ENCODE measurements at regions not wholly inside any gene's neighbourhood (a gene's known extent, or its start where the extent isn't known, plus 50 kb on each side); places are given as distances from the start of the nearest gene placed in this dataset.
"Not testable (repeated sequence)": the region's sequence is repeated elsewhere in the genome, so short reads cannot be mapped to it uniquely, and the experiment has no call there.

DNA sequence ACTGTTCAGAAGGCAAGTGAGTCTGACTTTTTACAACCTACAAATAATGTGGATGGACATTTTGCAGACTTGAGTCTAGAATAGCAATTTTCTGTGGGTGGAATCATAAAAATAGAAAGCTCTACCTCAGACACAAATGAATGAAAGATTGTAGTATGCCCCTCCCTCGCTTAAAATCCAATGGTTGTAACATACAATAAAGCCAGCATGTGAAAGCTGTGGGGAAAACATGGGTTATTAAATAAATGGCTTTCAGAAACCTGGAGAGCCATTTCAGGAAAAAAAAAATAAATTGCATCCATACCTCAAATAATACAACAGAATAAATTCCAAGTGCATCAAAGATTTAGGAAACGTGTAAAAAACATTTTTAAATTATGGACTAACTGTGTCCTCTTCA, 123.1 kb upstream of the MON1B start:
- Mint-ChIP-seq H3K9me3 (peaks cover 2% of the 10 kb centered on the region), H3K4me3 (no peak overlapping the region), H3K27ac (no peak overlapping the region), H3K4me1 (no peaks in the 10 kb centered on the region), H3K27me3 (peaks cover 3% of the 10 kb centered on the region), H3K36me3 (no peaks in the 10 kb centered on the region)
- POLR2A ChIA-PET: no interaction called here
- ATAC-seq (ENCODE audit: low read depth) (no peak), DNase-seq (no peak)

DNA sequence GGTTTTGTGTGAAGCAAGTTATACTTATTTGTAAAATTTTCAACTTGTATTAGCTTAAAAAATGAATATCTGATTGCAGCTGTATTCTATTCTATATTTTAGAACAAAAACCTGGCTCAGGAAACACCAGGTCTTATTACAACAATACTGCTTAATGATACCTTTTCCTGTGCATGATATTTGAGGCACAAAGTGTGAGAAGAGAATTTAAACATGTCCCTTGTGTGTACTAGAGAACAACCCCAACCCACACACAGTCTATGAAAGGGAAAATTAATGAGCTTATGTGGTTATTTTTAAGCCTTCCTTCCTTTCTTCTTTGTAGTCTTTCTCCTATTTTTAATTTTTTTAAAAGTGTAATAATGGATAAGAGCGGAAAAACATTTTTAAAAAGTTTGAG, 122.6 kb upstream of the MON1B start:
- Mint-ChIP-seq H3K27me3 (peaks cover 3% of the 10 kb centered on the region), H3K9me3 (peaks cover 2% of the 10 kb centered on the region), H3K4me1 (no peaks in the 10 kb centered on the region), H3K4me3 (no peak overlapping the region), H3K36me3 (no peaks in the 10 kb centered on the region), H3K27ac (no peak overlapping the region)
- ATAC-seq (ENCODE audit: low read depth) (no peak), DNase-seq (no peak)
- POLR2A ChIA-PET: no interaction called here

DNA sequence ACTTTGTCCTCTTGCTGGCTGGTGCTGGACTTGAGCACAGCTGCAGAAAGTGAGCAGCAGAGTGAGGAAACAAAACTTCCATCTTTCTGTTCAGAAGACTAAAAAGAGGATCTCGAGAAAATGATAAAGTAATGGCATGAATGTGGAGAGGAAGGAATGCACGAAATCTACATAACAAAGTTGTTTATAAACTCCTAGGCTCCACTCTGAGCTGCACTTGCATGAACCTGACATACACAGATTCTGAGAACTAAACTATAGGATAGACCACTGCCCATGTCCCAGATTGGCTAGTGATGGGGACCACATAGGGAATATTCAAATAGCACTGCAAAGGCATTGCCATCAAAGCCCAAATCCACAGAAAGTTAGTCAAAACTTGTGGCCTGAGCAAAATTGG, 121.1 kb upstream of the MON1B start:
- POLR2A ChIA-PET: no interaction called here
- Mint-ChIP-seq H3K9me3 (peaks cover 2% of the 10 kb centered on the region), H3K36me3 (no peaks in the 10 kb centered on the region), H3K27me3 (peaks cover 3% of the 10 kb centered on the region), H3K27ac (no peak overlapping the region), H3K4me3 (no peak overlapping the region), H3K4me1 (no peaks in the 10 kb centered on the region)
- DNase-seq (no peak), ATAC-seq (ENCODE audit: low read depth) (no peak)

DNA sequence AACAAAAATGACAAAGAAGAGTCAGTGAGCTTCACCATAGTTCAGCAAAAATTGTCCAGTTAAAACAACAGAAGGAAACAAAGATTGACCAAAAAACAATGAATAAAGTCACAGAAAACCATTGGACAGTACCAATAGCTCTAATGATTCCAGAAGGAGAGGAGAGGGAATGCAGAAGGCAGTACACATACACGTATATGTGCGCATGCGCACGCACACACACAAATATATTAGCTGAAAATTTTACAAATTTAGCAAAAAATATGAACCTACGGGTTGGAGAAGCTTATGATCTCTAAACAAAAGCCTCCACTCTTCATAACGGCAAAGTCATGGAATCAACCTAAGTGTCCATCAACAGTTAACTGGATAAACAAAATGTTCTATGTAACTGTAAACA, 120.3 kb upstream of the MON1B start:
- Mint-ChIP-seq H3K4me3 (no peak overlapping the region), H3K36me3 (no peaks in the 10 kb centered on the region)
- POLR2A ChIA-PET: no interaction called here

DNA sequence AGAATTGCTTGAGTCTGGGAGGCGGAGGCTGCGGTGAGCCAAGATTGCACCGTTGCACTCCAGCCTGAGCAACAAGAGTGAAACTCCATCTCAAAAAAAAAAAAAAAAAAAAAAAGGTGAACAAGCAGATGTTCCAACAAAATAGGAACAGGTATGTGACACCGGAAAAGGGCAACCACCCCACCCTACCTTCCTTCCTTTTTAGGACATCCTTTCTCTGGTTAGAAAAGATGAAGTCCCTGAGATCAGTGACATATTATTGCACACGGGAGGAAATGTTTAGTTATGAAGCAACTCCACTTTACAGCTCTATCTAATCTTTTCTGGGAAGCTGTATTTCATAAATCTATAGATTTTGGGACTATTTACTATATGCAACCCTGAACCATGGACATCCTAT, 114.2 kb upstream of the MON1B start:
- Mint-ChIP-seq H3K9me3 (peaks cover under 1% of the 10 kb centered on the region), H3K36me3 (no peaks in the 10 kb centered on the region), H3K4me1 (no peaks in the 10 kb centered on the region), H3K4me3 (no peak overlapping the region), H3K27ac (no peak overlapping the region), H3K27me3 (no peaks in the 10 kb centered on the region)
- POLR2A ChIA-PET: no interaction called here
- ATAC-seq (ENCODE audit: low read depth) (no peak), DNase-seq (no peak)

More for the DNA sequence above, 120.3 kb upstream of the MON1B start:
- H3K27ac Mint-ChIP-seq: no peak overlapping the region
- DNase-seq (no peak), ATAC-seq (ENCODE audit: low read depth) (no peak)
- peaks cover 2% of the 10 kb centered on the region for H3K9me3 Mint-ChIP-seq
- no peaks in the 10 kb centered on the region for H3K4me1 Mint-ChIP-seq
- H3K27me3 Mint-ChIP-seq: peaks cover 3% of the 10 kb centered on the region

DNA sequence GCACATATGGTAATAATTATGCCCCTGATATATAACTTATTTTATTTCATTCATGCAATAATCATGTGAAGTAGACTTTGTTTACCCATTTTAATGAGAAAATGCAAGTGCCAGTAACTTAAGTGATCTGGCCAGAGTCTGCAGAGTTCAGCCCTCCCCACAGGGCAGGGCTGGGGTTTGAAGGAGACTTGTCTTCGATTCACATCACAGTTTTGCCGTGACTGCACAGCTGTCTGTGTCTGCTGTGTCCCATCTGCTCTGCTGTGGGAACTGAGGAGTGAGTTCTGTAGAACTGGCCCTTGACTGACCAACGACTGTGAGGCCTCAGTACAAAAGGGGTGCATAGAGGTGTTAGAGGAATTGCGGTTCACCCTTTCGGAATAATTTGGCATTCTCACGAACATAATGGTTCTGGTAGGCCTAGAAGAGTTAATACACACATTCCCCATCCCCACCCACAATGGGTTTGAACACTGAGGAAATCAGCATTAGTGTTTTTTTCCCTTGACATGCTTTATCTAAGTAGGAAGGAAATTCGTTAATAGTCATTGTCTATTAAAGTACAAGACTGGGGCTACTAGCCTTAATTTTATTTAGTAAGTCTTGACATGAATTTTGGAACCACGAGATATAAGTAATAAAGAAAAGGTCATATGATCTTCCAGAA, 113.6 kb upstream of the MON1B start:
- DNase-seq (no peak), ATAC-seq (ENCODE audit: low read depth) (no peak)
- Mint-ChIP-seq H3K27ac (no peak overlapping the region), H3K4me1 (no peaks in the 10 kb centered on the region), H3K9me3 (no peaks in the 10 kb centered on the region), H3K36me3 (no peaks in the 10 kb centered on the region), H3K27me3 (no peaks in the 10 kb centered on the region), H3K4me3 (no peak overlapping the region)
- POLR2A ChIA-PET: no interaction called here

DNA sequence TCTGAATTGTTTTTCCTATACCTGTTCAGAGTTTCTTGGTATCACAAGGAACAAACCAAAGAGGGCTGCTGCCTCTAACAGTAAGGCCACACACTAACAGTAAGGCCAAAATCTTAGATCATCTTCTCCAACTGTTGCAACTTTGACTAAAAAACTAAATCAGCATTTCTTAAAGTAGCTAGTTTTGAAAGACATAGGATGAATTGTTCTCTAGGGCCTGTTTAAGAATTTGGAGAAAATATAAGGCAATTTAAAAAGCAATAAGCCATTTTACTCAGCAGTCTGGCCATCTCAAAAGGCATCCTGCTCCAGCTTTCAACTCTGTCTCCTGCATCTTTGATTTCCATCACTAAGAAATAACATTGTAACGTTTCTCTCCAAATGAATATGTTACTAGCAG, 105.0 kb upstream of the MON1B start:
- POLR2A ChIA-PET: no interaction called here
- Mint-ChIP-seq H3K9me3 (peaks cover 3% of the 10 kb centered on the region), H3K27me3 (peaks cover 3% of the 10 kb centered on the region), H3K4me1 (no peaks in the 10 kb centered on the region), H3K36me3 (no peaks in the 10 kb centered on the region), H3K4me3 (no peak overlapping the region), H3K27ac (no peak overlapping the region)
- DNase-seq (no peak), ATAC-seq (ENCODE audit: low read depth) (no peak)

DNA sequence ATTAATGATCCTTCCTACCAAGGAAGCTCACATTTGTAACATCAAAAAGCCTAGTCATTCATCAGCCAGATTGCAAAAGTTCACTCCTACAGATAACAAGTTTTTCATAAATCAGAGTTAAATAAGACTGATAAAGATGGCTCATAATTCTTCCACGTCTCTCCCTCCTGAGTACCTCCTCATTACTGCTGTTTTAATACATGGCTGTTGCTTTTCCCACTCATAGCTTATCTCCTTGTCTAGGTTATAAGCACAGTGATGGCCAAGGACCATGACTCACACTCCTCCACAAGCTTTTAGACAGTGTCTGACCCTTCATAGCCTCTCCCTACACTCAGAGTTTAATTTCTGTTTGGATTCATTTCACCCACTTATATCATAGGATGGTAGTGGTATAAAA, 100.9 kb upstream of the MON1B start:
- POLR2A ChIA-PET: no interaction called here
- peaks cover 3% of the 10 kb centered on the region for H3K27me3 Mint-ChIP-seq
- DNase-seq (no peak), ATAC-seq (ENCODE audit: low read depth) (no peak)
- H3K4me1 Mint-ChIP-seq: no peaks in the 10 kb centered on the region
- no peak overlapping the region for H3K27ac Mint-ChIP-seq
- H3K4me3 Mint-ChIP-seq: no peak overlapping the region
- H3K9me3 Mint-ChIP-seq: peaks cover 3% of the 10 kb centered on the region
- H3K36me3 Mint-ChIP-seq: no peaks in the 10 kb centered on the region

DNA sequence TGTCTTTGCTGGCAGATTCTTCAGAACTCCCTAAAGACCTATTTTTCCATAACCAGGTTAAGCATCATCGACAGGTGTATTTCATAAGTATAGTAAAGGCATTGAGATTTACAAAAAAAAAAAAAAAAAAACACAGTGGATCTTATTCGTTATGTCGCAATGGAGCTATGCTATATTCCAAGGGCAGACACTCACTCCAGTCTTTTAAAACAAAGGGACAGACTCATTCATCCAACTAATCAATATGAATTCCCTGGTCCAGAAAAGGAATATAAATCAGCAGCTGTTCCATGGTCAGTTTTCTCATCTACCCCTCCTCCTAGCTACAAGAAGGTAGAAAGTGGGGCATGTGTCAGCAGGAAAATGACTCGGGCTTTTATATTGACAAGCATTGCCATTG, 97.7 kb upstream of the MON1B start:
- DNase-seq (no peak), ATAC-seq (ENCODE audit: low read depth) (no peak)
- Mint-ChIP-seq H3K4me1 (no peaks in the 10 kb centered on the region), H3K27me3 (peaks cover 3% of the 10 kb centered on the region), H3K9me3 (peaks cover 3% of the 10 kb centered on the region), H3K4me3 (no peak overlapping the region), H3K36me3 (no peaks in the 10 kb centered on the region), H3K27ac (no peak overlapping the region)
- POLR2A ChIA-PET: no interaction called here

DNA sequence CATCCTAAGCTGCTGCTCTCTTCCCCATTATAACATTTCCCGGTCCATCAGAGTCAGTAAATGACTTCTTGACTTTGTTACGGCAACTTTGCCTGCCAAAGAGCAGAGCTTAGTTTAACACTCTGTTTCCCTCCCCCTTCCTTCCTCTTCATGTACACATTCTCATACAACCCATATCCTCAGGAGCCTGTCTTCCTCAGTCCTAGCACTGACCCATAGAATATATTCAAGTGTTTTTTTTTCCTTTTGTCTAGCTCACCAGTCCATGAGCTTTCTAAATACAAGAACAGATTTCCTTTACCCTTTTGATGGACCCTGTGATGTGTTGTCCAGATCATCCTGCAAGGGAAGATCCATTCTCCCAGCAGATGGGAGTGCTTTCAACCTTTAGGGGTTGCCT, 97.0 kb upstream of the MON1B start:
- POLR2A ChIA-PET: no interaction called here
- H3K36me3 Mint-ChIP-seq: no peaks in the 10 kb centered on the region
- no peaks in the 10 kb centered on the region for H3K4me1 Mint-ChIP-seq
- H3K9me3 Mint-ChIP-seq: peaks cover 3% of the 10 kb centered on the region
- H3K4me3 Mint-ChIP-seq: no peak overlapping the region
- ATAC-seq (ENCODE audit: low read depth): no peak
- peaks cover 3% of the 10 kb centered on the region for H3K27me3 Mint-ChIP-seq
- no peak for DNase-seq
- no peak overlapping the region for H3K27ac Mint-ChIP-seq

DNA sequence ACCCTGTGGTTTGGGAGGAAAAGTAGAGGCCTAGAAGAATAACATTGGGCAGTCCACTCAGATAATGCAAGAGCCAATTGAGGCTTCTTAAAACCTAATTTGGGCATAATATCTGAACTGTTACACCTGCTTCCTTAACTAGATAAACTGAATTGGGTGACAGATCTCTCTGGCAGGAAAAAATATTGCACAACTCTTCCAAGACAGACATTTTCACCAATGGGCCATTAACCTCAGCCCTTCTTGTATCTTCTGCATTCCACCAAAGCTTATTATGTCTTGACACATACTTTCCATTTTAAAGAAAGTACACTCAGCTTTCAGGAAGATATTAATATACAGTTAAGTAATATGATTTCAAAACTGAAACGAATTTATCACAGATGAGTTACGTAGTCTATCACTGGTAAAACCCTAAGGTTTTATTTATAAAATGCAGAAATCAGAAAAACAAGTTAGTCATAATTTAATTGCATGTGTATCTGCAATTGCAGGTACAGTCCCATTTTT, 79.9 kb upstream of the MON1B start:
- no peak for ATAC-seq (ENCODE audit: low read depth)
- no peak overlapping the region for H3K4me3 Mint-ChIP-seq
- no peak overlapping the region for H3K27ac Mint-ChIP-seq
- no peaks in the 10 kb centered on the region for H3K27me3 Mint-ChIP-seq
- no peaks in the 10 kb centered on the region for H3K36me3 Mint-ChIP-seq
- no peaks in the 10 kb centered on the region for H3K4me1 Mint-ChIP-seq
- POLR2A ChIA-PET: no interaction called here
- DNase-seq: no peak
- H3K9me3 Mint-ChIP-seq: peaks cover 1% of the 10 kb centered on the region

DNA sequence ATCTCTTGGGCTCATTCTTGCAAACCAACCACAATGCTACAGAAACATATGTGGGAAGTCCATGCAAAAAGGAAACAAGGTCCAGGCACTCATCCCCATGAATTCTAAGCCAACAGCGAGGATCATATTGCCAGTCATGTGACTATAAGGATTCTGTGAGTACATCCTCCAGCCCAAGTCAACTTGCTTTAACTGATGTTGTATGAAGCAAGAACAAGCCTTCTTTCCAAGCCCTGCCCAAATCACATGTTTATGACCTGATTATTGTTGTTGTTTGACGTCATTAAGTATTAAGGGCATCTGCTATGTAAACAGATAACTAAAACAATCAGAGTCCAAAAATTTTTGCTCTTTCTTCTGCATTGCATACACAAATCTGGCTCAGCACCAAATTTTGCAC, 78.2 kb upstream of the MON1B start:
- H3K27me3 Mint-ChIP-seq: no peaks in the 10 kb centered on the region
- no peak for DNase-seq

DNA sequence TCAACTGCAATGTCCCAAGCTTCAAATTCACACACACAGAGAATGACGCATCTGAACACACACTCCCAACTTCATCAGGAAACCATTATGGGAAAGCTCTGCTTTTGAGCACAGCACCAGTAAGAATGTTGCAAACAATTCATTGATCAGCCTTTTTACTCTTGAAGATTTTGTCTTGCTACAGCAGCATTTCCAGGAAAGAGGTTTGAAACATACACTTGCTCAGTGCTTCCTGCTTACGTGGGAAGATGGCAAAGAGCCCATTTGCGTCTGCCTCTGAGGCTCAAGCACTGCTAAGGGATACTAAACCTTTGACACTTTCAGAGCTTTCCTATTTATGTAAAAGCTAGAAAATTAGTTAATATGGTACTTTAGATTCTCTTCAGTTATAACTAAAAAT, 77.2 kb upstream of the MON1B start:
- Mint-ChIP-seq H3K9me3 (no peaks in the 10 kb centered on the region), H3K36me3 (no peaks in the 10 kb centered on the region), H3K4me1 (no peaks in the 10 kb centered on the region), H3K27ac (no peak overlapping the region), H3K4me3 (no peak overlapping the region), H3K27me3 (no peaks in the 10 kb centered on the region)
- POLR2A ChIA-PET: no interaction called here
- no peak for ATAC-seq (ENCODE audit: low read depth)
- DNase-seq: no peak

More for the DNA sequence above, 78.2 kb upstream of the MON1B start:
- Mint-ChIP-seq H3K4me1 (no peaks in the 10 kb centered on the region), H3K36me3 (no peaks in the 10 kb centered on the region), H3K4me3 (no peak overlapping the region), H3K27ac (no peak overlapping the region), H3K9me3 (no peaks in the 10 kb centered on the region)
- POLR2A ChIA-PET: no interaction called here
- ATAC-seq (ENCODE audit: low read depth): no peak

DNA sequence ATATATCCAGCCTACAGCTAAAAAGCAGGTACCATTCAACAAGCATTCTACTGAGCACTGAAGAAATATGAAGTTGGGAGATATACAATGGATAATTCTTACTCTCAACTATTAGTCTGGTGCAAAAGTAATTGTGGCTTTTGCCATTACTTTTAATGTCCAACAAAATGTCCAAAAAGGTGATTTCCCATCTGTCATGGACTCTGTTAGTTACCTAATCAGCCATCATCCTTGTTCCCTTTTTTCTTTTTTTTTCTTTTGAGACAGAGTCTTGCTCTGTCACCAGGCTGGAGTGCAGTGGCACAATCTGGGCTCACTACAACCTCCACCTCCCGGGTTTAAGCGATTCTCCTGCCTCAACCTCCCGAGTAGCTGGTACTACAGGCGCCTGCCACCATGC, 76.6 kb upstream of the MON1B start:
- H3K36me3 Mint-ChIP-seq; ATAC-seq (ENCODE audit: low read depth); POLR2A ChIA-PET; H3K9me3 Mint-ChIP-seq; H3K4me1 Mint-ChIP-seq; H3K4me3 Mint-ChIP-seq; H3K27me3 Mint-ChIP-seq; H3K27ac Mint-ChIP-seq; DNase-seq: not testable (repeated sequence)

DNA sequence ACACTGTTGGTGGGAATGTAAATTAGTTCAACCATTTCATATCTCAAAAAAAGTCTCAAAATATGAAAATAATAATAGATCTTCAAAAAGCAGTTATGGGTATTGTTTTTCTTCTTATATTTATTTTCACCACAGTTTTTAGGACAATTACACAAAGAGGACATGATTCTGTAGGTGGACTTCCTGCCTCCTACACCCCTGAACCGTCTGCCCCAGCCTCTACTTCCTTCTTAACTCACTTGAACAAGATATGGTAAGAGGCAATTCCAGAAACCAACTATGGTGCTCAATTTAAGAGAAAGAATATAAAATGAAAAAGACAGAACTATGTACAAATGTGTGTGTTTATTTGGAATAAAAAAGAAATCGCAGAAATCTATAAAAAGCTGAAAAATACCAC, 74.1 kb upstream of the MON1B start:
- no peak for ATAC-seq (ENCODE audit: low read depth)
- Mint-ChIP-seq H3K36me3 (no peaks in the 10 kb centered on the region), H3K4me1 (no peaks in the 10 kb centered on the region), H3K9me3 (no peaks in the 10 kb centered on the region), H3K27ac (no peak overlapping the region), H3K27me3 (no peaks in the 10 kb centered on the region), H3K4me3 (no peak overlapping the region)
- DNase-seq: no peak
- POLR2A ChIA-PET: no interaction called here
